ENCODE measurements at regions not wholly inside any gene's neighbourhood (a gene's known extent, or its start where the extent isn't known, plus 50 kb on each side); places are given as distances from the start of the nearest gene placed in this dataset.

- no peak for TF ChIP-seq ARNT (IDR thresholded peaks at IDR 0.05)
- no peak for TF ChIP-seq HDGF (IDR thresholded peaks at IDR 0.05; ENCODE audit: borderline replicate concordance)
- TF ChIP-seq ELF4 (IDR thresholded peaks at IDR 0.05), result no peak
- no peak for TF ChIP-seq FOXA1 (IDR thresholded peaks at IDR 0.05)
- TF ChIP-seq NFRKB (IDR thresholded peaks at IDR 0.05), result no peak
- TF ChIP-seq TARDBP (IDR thresholded peaks at IDR 0.05), result no peak
- TF ChIP-seq SUZ12 (IDR thresholded peaks at IDR 0.05), result no peak
- no peak for TF ChIP-seq FOXM1 (IDR thresholded peaks at IDR 0.05; ENCODE audit: borderline replicate concordance)
- TF ChIP-seq SP1 (IDR thresholded peaks at IDR 0.05), result no peak
- no peak for TF ChIP-seq BHLHE40 (IDR thresholded peaks at IDR 0.05; ENCODE audit: borderline replicate concordance)
- no peak for TF ChIP-seq ZNF384 (IDR thresholded peaks at IDR 0.05)
- no peak for TF ChIP-seq FOXK2 (IDR thresholded peaks at IDR 0.05)
- no peak for TF ChIP-seq CTBP1 (IDR thresholded peaks at IDR 0.05; ENCODE audit: borderline replicate concordance)
- no peak for TF ChIP-seq LEF1 (IDR thresholded peaks at IDR 0.05; ENCODE audit: borderline replicate concordance)
- TF ChIP-seq L3MBTL2 (conservative IDR thresholded peaks at IDR 0.05), result no peak
- TF ChIP-seq PKNOX1 (IDR thresholded peaks at IDR 0.05), result no peak
- ChIA-PET CTCF (interaction anchor here (0.6 to 0.9 kb wide), 7 partner anchors 11 to 360 kb away, joined by 3 to 5 read pairs (median 3); no protein-coding TSS in a partner anchor), POLR2A (no interaction called here)
- peak; percentile 43 for DNase-seq (ENCODE audit: extremely low spot score)
Observed at GRCh38 chrX:71859637-71860036, 51.0 kb upstream of the NHSL2 start.
